ENCODE measurements at regions not wholly inside any gene's neighbourhood (a gene's known extent, or its start where the extent isn't known, plus 50 kb on each side); places are given as distances from the start of the nearest gene placed in this dataset.

DNA sequence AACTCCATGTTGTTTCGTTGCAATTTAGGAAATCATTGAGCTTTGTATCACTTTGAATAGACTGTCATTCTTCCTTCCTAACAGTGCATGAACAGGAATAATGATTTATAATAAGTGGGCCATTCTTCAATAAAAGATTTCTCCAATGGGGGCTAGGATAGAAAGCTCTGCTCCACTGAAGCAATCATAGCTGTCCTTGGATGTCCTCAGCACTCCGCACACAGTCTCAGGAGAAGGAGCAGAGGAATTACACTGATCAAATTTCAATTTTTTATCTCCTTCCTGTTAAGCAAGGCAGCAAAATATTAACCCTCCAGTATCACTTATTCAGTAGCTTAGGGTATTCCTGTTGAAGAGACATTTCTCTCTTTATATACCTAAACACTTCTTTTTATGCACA, 532.7 kb upstream of the ST8SIA4 start:
- no peak for TF ChIP-seq ARNTL (CRISPR knock-in tag; IDR thresholded peaks at IDR 0.05; ENCODE audit: borderline replicate concordance, low read depth)
- no peak for ATAC-seq

DNA sequence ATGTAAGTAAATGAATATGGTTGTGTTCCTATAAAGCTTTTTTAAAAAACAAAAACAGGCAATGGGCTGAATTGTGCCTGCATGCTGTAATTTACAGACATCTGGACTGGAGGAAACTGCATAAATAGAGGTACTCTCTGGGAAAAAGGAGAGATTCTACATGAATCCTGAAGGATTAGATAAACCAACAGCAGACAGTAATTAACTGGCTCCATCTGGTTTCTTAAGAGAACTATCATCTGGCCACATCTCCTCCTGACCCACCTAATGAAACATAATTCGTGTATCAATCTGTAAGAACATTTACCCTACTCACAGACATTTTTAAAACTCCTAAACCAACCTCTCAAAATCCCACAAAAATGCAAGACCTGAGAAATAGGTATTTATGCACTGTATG, 528.1 kb upstream of the ST8SIA4 start:
- ATAC-seq, result no peak
- TF ChIP-seq ZFP30 (CRISPR knock-in tag; IDR thresholded peaks at IDR 0.05) (no peak), SNAI2 (CRISPR knock-in tag; IDR thresholded peaks at IDR 0.05) (no peak), TCF4 (CRISPR knock-in tag; IDR thresholded peaks at IDR 0.05; ENCODE audit: borderline replicate concordance) (no peak)

DNA sequence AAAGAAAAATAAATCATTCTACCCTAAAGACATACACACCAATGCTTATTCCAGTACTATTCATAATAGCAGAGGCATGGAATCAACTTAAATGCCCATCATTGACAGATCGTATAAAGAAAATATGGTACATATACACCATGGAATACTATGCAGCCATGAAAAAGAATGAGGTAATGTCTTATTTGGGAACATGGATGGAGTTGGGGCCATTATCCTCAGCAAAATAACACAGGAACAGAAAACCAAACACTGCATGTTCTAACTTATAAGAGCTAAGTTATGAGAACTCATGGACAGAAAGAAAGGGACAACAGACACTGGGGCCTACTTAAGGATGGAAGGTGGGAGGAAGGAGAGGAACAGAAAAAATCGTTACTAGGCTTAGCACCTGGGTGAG, 527.5 kb upstream of the ST8SIA4 start:
- TF ChIP-seq GLIS3 (CRISPR knock-in tag; IDR thresholded peaks at IDR 0.05), result no peak
- no peak for TF ChIP-seq TCF4 (CRISPR knock-in tag; IDR thresholded peaks at IDR 0.05; ENCODE audit: borderline replicate concordance)
- no peak for ATAC-seq

DNA sequence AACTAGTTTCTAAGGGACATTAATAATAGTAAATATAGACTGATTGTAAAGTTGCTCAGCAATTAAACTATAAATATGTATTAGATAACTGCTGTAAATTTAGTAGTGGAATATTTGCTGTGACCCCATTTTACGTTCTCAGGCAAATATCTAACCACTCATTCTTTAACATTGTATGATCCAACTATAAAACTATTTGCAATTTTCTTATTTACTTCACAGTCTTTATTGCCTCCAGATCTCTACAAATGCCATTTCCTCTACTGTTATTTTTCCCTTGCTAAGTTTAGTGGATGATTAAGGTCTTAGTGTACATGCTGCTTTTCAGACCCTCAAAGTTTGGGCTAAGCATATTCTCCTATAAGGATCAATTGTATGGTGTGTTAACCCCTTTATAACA, 526.2 kb upstream of the ST8SIA4 start:
- ATAC-seq, result peak; percentile 50; the same call in 2 of the 3 replicates
- TF ChIP-seq ZNF70 (CRISPR knock-in tag; IDR thresholded peaks at IDR 0.05), result no peak
- no peak for TF ChIP-seq CSDC2 (CRISPR knock-in tag; IDR thresholded peaks at IDR 0.05)
- TF ChIP-seq, protein P1, sequence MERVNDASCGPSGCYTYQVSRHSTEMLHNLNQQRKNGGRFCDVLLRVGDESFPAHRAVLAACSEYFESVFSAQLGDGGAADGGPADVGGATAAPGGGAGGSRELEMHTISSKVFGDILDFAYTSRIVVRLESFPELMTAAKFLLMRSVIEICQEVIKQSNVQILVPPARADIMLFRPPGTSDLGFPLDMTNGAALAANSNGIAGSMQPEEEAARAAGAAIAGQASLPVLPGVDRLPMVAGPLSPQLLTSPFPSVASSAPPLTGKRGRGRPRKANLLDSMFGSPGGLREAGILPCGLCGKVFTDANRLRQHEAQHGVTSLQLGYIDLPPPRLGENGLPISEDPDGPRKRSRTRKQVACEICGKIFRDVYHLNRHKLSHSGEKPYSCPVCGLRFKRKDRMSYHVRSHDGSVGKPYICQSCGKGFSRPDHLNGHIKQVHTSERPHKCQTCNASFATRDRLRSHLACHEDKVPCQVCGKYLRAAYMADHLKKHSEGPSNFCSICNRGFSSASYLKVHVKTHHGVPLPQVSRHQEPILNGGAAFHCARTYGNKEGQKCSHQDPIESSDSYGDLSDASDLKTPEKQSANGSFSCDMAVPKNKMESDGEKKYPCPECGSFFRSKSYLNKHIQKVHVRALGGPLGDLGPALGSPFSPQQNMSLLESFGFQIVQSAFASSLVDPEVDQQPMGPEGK (CRISPR knock-in tag; IDR thresholded peaks at IDR 0.05; ENCODE audit: borderline replicate concordance), result no peak

DNA sequence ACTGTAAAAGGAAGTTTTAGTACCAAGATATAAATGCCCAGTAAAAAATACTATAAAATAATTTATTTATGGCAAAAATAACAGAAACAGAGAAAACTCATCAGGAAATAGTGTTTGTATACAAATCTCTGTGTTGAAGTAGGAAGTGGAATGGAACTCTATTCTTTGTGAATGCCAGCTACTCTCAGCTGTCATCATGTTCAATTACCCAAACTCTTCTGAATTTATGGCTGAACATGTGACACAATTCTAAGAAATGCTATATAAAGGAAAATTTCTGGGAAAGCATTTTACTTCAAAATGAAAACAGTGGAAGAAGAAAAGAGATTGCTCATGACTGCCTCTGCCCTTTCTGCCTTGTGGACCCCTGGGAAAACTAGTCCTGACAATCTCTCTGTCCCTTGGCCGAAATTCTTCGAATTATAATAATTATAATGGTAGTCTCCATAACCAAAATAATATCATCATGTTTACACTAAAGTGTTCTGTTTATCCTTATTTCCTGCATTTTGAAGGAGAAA, 522.3 kb upstream of the ST8SIA4 start:
- ATAC-seq, result no peak
- TF ChIP-seq, protein P2, sequence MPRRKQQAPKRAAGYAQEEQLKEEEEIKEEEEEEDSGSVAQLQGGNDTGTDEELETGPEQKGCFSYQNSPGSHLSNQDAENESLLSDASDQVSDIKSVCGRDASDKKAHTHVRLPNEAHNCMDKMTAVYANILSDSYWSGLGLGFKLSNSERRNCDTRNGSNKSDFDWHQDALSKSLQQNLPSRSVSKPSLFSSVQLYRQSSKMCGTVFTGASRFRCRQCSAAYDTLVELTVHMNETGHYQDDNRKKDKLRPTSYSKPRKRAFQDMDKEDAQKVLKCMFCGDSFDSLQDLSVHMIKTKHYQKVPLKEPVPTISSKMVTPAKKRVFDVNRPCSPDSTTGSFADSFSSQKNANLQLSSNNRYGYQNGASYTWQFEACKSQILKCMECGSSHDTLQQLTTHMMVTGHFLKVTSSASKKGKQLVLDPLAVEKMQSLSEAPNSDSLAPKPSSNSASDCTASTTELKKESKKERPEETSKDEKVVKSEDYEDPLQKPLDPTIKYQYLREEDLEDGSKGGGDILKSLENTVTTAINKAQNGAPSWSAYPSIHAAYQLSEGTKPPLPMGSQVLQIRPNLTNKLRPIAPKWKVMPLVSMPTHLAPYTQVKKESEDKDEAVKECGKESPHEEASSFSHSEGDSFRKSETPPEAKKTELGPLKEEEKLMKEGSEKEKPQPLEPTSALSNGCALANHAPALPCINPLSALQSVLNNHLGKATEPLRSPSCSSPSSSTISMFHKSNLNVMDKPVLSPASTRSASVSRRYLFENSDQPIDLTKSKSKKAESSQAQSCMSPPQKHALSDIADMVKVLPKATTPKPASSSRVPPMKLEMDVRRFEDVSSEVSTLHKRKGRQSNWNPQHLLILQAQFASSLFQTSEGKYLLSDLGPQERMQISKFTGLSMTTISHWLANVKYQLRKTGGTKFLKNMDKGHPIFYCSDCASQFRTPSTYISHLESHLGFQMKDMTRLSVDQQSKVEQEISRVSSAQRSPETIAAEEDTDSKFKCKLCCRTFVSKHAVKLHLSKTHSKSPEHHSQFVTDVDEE (CRISPR knock-in tag; IDR thresholded peaks at IDR 0.05), result no peak
- TF ChIP-seq SNAI2 (CRISPR knock-in tag; IDR thresholded peaks at IDR 0.05), result no peak
- no peak for TF ChIP-seq ISL1 (CRISPR knock-in tag; IDR thresholded peaks at IDR 0.05)
- TF ChIP-seq BACH2 (CRISPR knock-in tag; IDR thresholded peaks at IDR 0.05; ENCODE audit: borderline replicate concordance), result no peak
- no peak for TF ChIP-seq ARNTL (CRISPR knock-in tag; IDR thresholded peaks at IDR 0.05; ENCODE audit: borderline replicate concordance, low read depth)
- TF ChIP-seq ZC3H10 (CRISPR knock-in tag; IDR thresholded peaks at IDR 0.05), result no peak
- TF ChIP-seq, protein P1 (CRISPR knock-in tag; IDR thresholded peaks at IDR 0.05; ENCODE audit: borderline replicate concordance), result no peak
- TF ChIP-seq TCF4 (CRISPR knock-in tag; IDR thresholded peaks at IDR 0.05; ENCODE audit: borderline replicate concordance), result no peak
- no peak for TF ChIP-seq ZNF565 (CRISPR knock-in tag; conservative IDR thresholded peaks at IDR 0.05; ENCODE audit: low read depth)
- no peak for TF ChIP-seq ESRRG (CRISPR knock-in tag; IDR thresholded peaks at IDR 0.05)
- no peak for TF ChIP-seq RARB (CRISPR knock-in tag; IDR thresholded peaks at IDR 0.05)
- TF ChIP-seq, protein P3, sequence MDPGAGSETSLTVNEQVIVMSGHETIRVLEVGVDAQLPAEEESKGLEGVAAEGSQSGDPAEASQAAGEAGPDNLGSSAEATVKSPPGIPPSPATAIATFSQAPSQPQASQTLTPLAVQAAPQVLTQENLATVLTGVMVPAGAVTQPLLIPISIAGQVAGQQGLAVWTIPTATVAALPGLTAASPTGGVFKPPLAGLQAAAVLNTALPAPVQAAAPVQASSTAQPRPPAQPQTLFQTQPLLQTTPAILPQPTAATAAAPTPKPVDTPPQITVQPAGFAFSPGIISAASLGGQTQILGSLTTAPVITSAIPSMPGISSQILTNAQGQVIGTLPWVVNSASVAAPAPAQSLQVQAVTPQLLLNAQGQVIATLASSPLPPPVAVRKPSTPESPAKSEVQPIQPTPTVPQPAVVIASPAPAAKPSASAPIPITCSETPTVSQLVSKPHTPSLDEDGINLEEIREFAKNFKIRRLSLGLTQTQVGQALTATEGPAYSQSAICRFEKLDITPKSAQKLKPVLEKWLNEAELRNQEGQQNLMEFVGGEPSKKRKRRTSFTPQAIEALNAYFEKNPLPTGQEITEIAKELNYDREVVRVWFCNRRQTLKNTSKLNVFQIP (CRISPR knock-in tag; IDR thresholded peaks at IDR 0.05; ENCODE audit: borderline replicate concordance, low read depth), result no peak
- no peak for TF ChIP-seq ZNF70 (CRISPR knock-in tag; IDR thresholded peaks at IDR 0.05)
- TF ChIP-seq ZFP30 (CRISPR knock-in tag; IDR thresholded peaks at IDR 0.05), result no peak
- no peak for TF ChIP-seq ZFP3 (CRISPR knock-in tag; IDR thresholded peaks at IDR 0.05)
